ENCODE measurements at regions not wholly inside any gene's neighbourhood (a gene's known extent, or its start where the extent isn't known, plus 50 kb on each side); places are given as distances from the start of the nearest gene placed in this dataset.

GRCh38 chr2:5751873-5752482, 59.8 kb downstream of the SOX11 start:
- Histone ChIP-seq H3K9ac (no peak overlapping the region), H3K9me3 (no peaks in the 10 kb centered on the region), H3K27me3 (ENCODE audit: insufficient read depth) (no peaks in the 10 kb centered on the region), H3K79me2 (ENCODE audit: insufficient read depth) (no peaks in the 10 kb centered on the region), H3K4me3 (ENCODE audit: low read depth in 2 of 2, low read length in 1 of 2) (no peak overlapping the region), H3K9me2 (no peaks in the 10 kb centered on the region; the same call in 1 of the 2 replicates), H4K20me1 (ENCODE audit: insufficient read depth) (no peaks in the 10 kb centered on the region), H3F3A (replicated peaks; ENCODE audit: insufficient read depth) (no peaks in the 10 kb centered on the region), H3K27ac (ENCODE audit: low read depth in 2 of 2, low read length in 1 of 2) (no peak overlapping the region), H3K4me1 (ENCODE audit: control insufficient read depth in 1 of 2, insufficient read depth in 2 of 2, low read depth in 1 of 2, low read length in 1 of 2) (no peaks in the 10 kb centered on the region), H2AFZ (ENCODE audit: low read depth) (no peak overlapping the region), H3K4me2 (no peak overlapping the region), H3K36me3 (replicated peaks in 1 of 2; ENCODE audit: control insufficient read depth in 1 of 2, insufficient read depth in 2 of 2, low read length in 1 of 2) (no peaks in the 10 kb centered on the region)
- 29% methylated on average over 5 of the region's 5 CpGs for WGBS (ENCODE audit: low lambda C conversion rate)
- CTCF ChIA-PET: interaction anchor here (0.6 to 1.2 kb wide), 2 partner anchors 12 to 740 kb away, joined by 3 to 4 read pairs; no protein-coding TSS in a partner anchor
- TF ChIP-seq TEAD4 (IDR thresholded peaks at IDR 0.05; ENCODE audit: borderline replicate concordance, insufficient read depth) (no peak), GATA2 (CRISPR knock-in tag; IDR thresholded peaks at IDR 0.05) (no peak), NRF1 (IDR thresholded peaks at IDR 0.05; ENCODE audit: low read depth, low read length) (no peak), TAF1 (IDR thresholded peaks at IDR 0.05; ENCODE audit: borderline replicate concordance, low read depth, low read length) (no peak), ZBTB33 (IDR thresholded peaks at IDR 0.05; ENCODE audit: borderline replicate concordance, low read depth) (no peak), RCOR1 (IDR thresholded peaks at IDR 0.05; ENCODE audit: low read length) (no peak), JUND (IDR thresholded peaks at IDR 0.05) (no peak), GABPA (IDR thresholded peaks at IDR 0.05; ENCODE audit: low read depth) (no peak), MXI1 (IDR thresholded peaks at IDR 0.05; ENCODE audit: low read depth, low read length) (no peak), NFIC (IDR thresholded peaks at IDR 0.05; ENCODE audit: borderline replicate concordance) (no peak), CHD2 (IDR thresholded peaks at IDR 0.05; ENCODE audit: low read length, partially characterized antibody) (no peak), SMC3 (IDR thresholded peaks at IDR 0.05; ENCODE audit: low read depth, low read length) (no peak), CTCF (IDR thresholded peaks at IDR 0.05) (no peak)
- TF ChIP-seq, protein P1, sequence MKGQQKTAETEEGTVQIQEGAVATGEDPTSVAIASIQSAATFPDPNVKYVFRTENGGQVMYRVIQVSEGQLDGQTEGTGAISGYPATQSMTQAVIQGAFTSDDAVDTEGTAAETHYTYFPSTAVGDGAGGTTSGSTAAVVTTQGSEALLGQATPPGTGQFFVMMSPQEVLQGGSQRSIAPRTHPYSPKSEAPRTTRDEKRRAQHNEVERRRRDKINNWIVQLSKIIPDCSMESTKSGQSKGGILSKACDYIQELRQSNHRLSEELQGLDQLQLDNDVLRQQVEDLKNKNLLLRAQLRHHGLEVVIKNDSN (IDR thresholded peaks at IDR 0.05; ENCODE audit: borderline replicate concordance, low read depth): no peak
- TF ChIP-seq, protein P2, sequence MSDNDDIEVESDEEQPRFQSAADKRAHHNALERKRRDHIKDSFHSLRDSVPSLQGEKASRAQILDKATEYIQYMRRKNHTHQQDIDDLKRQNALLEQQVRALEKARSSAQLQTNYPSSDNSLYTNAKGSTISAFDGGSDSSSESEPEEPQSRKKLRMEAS (IDR thresholded peaks at IDR 0.05; ENCODE audit: low read depth): no peak
- POLR2A ChIA-PET: no interaction called here
- DNase-seq: no peak

Measured in SK-N-SH (cell line).